H1 (cell line): ENCODE measurements at regions not wholly inside any gene's neighbourhood (a gene's known extent, or its start where the extent isn't known, plus 50 kb on each side); places are given as distances from the start of the nearest gene placed in this dataset.

Source experiments
- CEBPB ChIP-seq: IDR thresholded peaks from 2 replicates; pipeline ENCODE4 v1.6.1; 2012; ENCODE audit warnings: low read depth, low read length
- JUND ChIP-seq: IDR thresholded peaks from 2 replicates; pipeline ENCODE4 v1.6.1; 2011; ENCODE audit warnings: mild to moderate bottlenecking, improper control_type of control experiment, low read length
- RFX5 ChIP-seq: IDR thresholded peaks from 2 replicates; pipeline ENCODE4 v1.6.1; 2011; ENCODE audit warnings: low read depth, low read length, improper control_type of control experiment, borderline replicate concordance
- SP4 ChIP-seq: IDR thresholded peaks from 2 replicates; pipeline ENCODE4 v1.6.1; 2012; ENCODE audit warnings: low read length, inconsistent platforms
- TBP ChIP-seq: IDR thresholded peaks from 2 replicates; pipeline ENCODE4 v1.6.1; 2011; ENCODE audit warnings: low read depth, low read length, improper control_type of control experiment

DNA sequence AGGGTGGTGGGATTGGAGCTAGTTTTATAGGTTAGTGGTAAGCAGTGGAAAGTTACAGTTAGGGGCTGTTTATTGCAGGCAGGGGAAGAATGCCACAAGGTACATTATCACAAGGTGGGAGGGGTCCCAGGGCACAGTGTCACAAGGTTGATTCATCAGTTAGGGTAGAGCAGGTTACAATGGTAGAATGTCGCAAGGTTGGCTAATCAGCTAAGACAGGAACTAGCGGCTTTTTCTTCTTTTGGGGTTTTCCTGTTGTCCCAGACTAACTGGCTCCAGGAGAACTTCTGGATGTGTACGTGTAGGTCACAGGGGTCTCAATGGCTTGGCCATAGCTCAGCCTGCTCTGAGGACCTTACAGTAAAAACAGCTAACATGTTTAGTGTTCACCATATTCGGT is 1221.1 kb downstream of the SLITRK1 start (continued):
- TF ChIP-seq CEBPB, result no peak
- TF ChIP-seq SP4, result no peak
- no peak for TF ChIP-seq JUND
- no peak for TF ChIP-seq RFX5
- TF ChIP-seq TBP, result no peak
- TF ChIP-seq, all 59 proteins: peak for 0
